AG08395 (cell line): ENCODE measurements at regions not wholly inside any gene's neighbourhood (a gene's known extent, or its start where the extent isn't known, plus 50 kb on each side); places are given as distances from the start of the nearest gene placed in this dataset.

ENCODE experiments used
- DNase-seq: peaks from one replicate; pipeline ENCODE4 v3.0.0; 2012; ENCODE audit warnings: mixed read lengths, low spot score

GRCh38 chr6:150537893-150538292, 61.8 kb upstream of the PLEKHG1 start:
- no peak for DNase-seq

DNA sequence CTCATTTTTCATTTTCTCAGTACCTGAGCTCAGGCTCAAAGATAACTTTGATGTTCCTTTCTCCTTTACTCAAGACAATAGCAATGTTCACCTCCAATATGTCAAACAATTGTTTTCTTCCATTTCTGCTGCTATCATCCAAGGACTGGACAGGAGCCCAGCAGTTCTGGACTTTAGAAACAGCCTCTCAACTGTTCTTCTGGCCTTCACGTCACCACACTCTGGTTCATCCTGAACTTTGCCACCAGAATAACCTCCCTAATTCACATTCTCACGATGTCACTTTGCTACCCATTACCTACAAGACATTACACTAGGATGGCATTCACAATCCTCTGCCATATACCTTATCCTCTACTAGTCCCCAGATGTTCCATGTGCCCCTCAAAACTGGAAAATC, 60.6 kb upstream of the PLEKHG1 start:
- no peak for DNase-seq

GRCh38 chr6:150539568-150539967, 60.1 kb upstream of the PLEKHG1 start:
- DNase-seq, result no peak

- no peak for DNase-seq
Observed at GRCh38 chr6:150541576-150541975, 58.1 kb upstream of the PLEKHG1 start.

DNA sequence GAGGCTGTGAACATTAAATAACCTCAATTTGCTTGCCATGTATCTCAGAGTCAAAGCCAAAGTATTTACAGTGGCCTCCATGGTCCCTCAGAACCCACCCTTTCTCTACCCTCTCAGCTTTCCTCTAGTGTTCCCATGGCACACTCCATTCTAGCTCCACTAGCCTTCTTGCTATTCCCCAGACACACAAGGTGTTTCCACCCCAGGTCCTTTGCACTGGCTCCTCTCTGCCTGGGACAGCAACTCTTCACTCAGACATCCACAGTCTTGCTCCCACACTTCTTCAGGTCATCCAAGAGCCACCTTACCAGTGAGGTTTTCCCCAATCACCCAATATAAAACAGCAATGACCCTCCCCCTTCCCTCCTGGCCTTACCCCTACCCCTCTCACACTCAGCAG, 56.5 kb upstream of the PLEKHG1 start:
- DNase-seq, result no peak

GRCh38 chr6:150544793-150545192, 54.9 kb upstream of the PLEKHG1 start:
- DNase-seq, result no peak

- no peak for DNase-seq
Observed at GRCh38 chr6:150546457-150546856, 53.2 kb upstream of the PLEKHG1 start.

DNA sequence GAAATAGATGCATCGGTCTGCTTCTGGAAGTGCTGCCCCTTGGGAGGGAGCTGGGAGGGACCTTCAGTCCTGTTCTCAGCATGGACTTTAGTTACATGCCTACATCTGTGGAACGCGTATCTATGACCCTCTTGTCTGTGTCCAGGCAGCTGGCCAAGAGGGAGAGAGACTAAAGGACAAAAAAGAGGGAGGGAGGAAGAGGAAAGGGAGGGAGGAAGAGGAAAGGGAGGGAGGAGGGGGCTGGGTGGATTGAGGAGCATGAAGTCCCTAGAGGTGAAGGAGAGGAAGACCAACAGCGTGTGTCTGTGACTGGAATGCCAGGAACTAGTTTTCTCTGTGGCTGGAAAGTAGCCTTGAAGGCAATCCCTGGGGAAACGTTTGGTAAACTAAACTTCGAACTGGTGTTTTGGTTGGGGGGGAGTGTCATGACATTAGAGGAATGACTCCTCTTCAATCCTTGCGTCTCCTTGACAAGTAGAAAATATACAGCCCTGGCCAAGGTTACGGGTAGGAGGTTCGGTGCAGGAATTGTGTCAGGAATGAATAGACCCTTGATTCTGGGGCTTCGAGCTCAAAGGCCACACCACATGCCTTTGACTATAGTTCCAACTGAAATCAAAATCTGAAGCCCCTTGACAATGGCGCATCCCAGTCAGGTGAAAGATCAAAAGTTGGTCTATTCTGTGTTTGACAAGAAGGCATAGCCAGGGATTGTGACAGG, 52.0 kb upstream of the PLEKHG1 start:
- no peak for DNase-seq

GRCh38 chr6:150548330-150548729, 51.4 kb upstream of the PLEKHG1 start:
- DNase-seq, result no peak

- DNase-seq, result no peak
Observed at GRCh38 chr6:150549007-150549406, 50.7 kb upstream of the PLEKHG1 start.

- no peak for DNase-seq
Observed at GRCh38 chr6:150549674-150550101, 50.0 kb upstream of the PLEKHG1 start.
